ENCODE measurements at regions not wholly inside any gene's neighbourhood (a gene's known extent, or its start where the extent isn't known, plus 50 kb on each side); places are given as distances from the start of the nearest gene placed in this dataset.
"Not testable (repeated sequence)": the region's sequence is repeated elsewhere in the genome, so short reads cannot be mapped to it uniquely, and the experiment has no call there.

DNA sequence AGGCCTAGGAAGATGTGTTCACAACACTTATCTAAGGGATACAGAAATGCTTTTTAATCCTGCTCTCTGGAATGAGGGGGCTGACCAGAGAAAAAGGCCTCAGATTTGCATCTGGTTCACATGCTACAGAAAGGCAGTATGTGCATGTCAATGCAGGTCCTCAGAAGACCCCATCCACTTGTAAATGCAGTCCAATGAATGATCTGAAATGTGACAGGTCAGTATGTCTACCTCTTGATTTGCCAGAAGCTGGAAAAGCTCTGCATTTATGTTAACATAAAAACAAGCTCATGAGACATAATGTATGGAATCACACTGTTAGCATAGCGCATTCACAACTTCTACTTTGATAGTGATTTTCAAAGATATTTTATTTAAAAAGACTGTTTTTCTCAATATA lies 367.4 kb upstream of the CHORDC1 start:
- no peaks in the 10 kb centered on the region for H3K27me3 ChIP-seq
- H3K79me2 ChIP-seq, result no peaks in the 10 kb centered on the region
- WGBS (ENCODE audit: low lambda C conversion rate, missing lambda C conversion rate), result 92% methylated on average over 1 of the region's 1 CpG
- H3K36me3 ChIP-seq (replicated peaks; ENCODE audit: insufficient read depth, low read depth), result no peaks in the 10 kb centered on the region
- no peaks in the 10 kb centered on the region for H4K20me1 ChIP-seq (ENCODE audit: insufficient read depth, poor library complexity, severe bottlenecking)
- no peaks in the 10 kb centered on the region for H3K4me1 ChIP-seq (ENCODE audit: insufficient read depth)
- H2AFZ ChIP-seq, result no peak overlapping the region
- TF ChIP-seq, protein P1, sequence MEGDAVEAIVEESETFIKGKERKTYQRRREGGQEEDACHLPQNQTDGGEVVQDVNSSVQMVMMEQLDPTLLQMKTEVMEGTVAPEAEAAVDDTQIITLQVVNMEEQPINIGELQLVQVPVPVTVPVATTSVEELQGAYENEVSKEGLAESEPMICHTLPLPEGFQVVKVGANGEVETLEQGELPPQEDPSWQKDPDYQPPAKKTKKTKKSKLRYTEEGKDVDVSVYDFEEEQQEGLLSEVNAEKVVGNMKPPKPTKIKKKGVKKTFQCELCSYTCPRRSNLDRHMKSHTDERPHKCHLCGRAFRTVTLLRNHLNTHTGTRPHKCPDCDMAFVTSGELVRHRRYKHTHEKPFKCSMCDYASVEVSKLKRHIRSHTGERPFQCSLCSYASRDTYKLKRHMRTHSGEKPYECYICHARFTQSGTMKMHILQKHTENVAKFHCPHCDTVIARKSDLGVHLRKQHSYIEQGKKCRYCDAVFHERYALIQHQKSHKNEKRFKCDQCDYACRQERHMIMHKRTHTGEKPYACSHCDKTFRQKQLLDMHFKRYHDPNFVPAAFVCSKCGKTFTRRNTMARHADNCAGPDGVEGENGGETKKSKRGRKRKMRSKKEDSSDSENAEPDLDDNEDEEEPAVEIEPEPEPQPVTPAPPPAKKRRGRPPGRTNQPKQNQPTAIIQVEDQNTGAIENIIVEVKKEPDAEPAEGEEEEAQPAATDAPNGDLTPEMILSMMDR (IDR thresholded peaks at IDR 0.05; ENCODE audit: poor library complexity), result no peak
- TF ChIP-seq EZH2phosphoT487 (IDR thresholded peaks at IDR 0.05; ENCODE audit: low read depth, severe bottlenecking, unreplicated experiment) (no peak), EZH2 (IDR thresholded peaks at IDR 0.05; ENCODE audit: borderline replicate concordance) (no peak)
- H3K4me3 ChIP-seq, result no peak overlapping the region
- DNase-seq (ENCODE audit: low spot score), result no peak
- no peaks in the 10 kb centered on the region for H3K9me2 ChIP-seq (replicated peaks; ENCODE audit: insufficient read depth)
- H3K27ac ChIP-seq, result no peak overlapping the region
- H3K4me2 ChIP-seq, result no peak overlapping the region
- H3K9me3 ChIP-seq (ENCODE audit: low read depth), result no peaks in the 10 kb centered on the region

GRCh38 chr11:90589735-90590134 lies 366.9 kb upstream of the CHORDC1 start:
- Histone ChIP-seq H3K9me2 (replicated peaks; ENCODE audit: insufficient read depth) (no peaks in the 10 kb centered on the region), H3K27me3 (no peaks in the 10 kb centered on the region), H4K20me1 (ENCODE audit: insufficient read depth, poor library complexity, severe bottlenecking) (no peaks in the 10 kb centered on the region), H3K4me2 (no peak overlapping the region), H2AFZ (no peak overlapping the region), H3K27ac (no peak overlapping the region), H3K36me3 (replicated peaks; ENCODE audit: insufficient read depth, low read depth) (no peaks in the 10 kb centered on the region), H3K9me3 (ENCODE audit: low read depth) (no peaks in the 10 kb centered on the region), H3K4me3 (no peak overlapping the region), H3K4me1 (ENCODE audit: insufficient read depth) (no peaks in the 10 kb centered on the region), H3K79me2 (no peaks in the 10 kb centered on the region)
- no peak for DNase-seq (ENCODE audit: low spot score)
- WGBS (ENCODE audit: low lambda C conversion rate, missing lambda C conversion rate), result 87% methylated on average over 2 of the region's 2 CpGs
- TF ChIP-seq EZH2 (IDR thresholded peaks at IDR 0.05; ENCODE audit: borderline replicate concordance) (no peak), EZH2phosphoT487 (IDR thresholded peaks at IDR 0.05; ENCODE audit: low read depth, severe bottlenecking, unreplicated experiment) (no peak)
- TF ChIP-seq, protein P1 (IDR thresholded peaks at IDR 0.05; ENCODE audit: poor library complexity), result no peak

DNA sequence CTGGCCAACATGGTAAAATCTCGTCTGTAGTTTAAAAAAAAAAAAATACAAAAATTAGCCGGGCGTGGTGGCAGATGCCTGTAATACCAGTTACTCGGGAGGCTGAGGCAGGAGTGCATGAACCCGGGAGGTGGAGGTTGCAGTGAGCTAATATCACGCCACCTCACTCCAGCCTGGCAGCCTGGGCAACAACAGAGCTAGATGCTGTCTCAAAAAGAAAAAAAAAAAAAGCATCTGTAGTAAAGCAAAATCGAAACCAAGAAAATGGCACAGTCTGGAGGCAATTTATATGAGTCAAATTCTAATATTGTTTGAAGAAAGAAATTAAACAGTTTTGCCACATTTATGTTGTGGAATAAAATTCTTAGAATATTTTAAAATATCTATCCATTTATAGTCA lies 365.0 kb upstream of the CHORDC1 start:
- Histone ChIP-seq H3K36me3 (replicated peaks; ENCODE audit: insufficient read depth, low read depth) (no peaks in the 10 kb centered on the region), H3K4me1 (ENCODE audit: insufficient read depth) (no peaks in the 10 kb centered on the region), H3K27me3 (no peaks in the 10 kb centered on the region), H2AFZ (no peak overlapping the region), H3K9me2 (replicated peaks; ENCODE audit: insufficient read depth) (no peaks in the 10 kb centered on the region), H3K9me3 (ENCODE audit: low read depth) (no peaks in the 10 kb centered on the region), H3K79me2 (no peaks in the 10 kb centered on the region), H3K27ac (no peak overlapping the region), H3K4me2 (no peak overlapping the region), H3K4me3 (no peak overlapping the region), H4K20me1 (ENCODE audit: insufficient read depth, poor library complexity, severe bottlenecking) (no peaks in the 10 kb centered on the region)
- 95% methylated on average over 7 of the region's 7 CpGs for WGBS (ENCODE audit: low lambda C conversion rate, missing lambda C conversion rate)
- no peak for TF ChIP-seq EZH2 (IDR thresholded peaks at IDR 0.05; ENCODE audit: borderline replicate concordance)
- TF ChIP-seq, protein P1 (IDR thresholded peaks at IDR 0.05; ENCODE audit: poor library complexity), result no peak
- no peak for TF ChIP-seq EZH2phosphoT487 (IDR thresholded peaks at IDR 0.05; ENCODE audit: low read depth, severe bottlenecking, unreplicated experiment)
- no peak for DNase-seq (ENCODE audit: low spot score)

DNA sequence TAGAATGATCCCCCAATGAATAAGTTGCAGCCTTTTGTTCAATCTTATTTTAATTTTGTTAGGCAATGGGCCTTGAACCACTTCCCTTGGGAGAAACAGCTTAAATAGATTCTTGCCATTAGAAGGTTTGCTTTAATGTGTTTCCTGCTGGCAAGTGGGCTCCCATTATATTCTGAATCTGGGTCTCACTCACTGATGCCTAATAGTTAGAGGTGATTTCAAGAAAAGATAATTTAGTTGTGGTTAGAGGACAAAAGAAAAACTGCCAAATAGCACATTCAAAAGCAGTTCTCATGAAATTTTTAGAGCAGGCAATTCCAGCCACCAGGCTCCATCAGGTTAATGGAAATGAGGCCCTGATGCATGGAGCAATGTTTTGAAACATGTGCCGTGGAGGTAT lies 362.6 kb upstream of the CHORDC1 start:
- no peak for DNase-seq (ENCODE audit: low spot score)
- Histone ChIP-seq H3K27ac (no peak overlapping the region), H3K36me3 (replicated peaks; ENCODE audit: insufficient read depth, low read depth) (no peaks in the 10 kb centered on the region), H4K20me1 (ENCODE audit: insufficient read depth, poor library complexity, severe bottlenecking) (no peaks in the 10 kb centered on the region), H2AFZ (no peak overlapping the region), H3K4me2 (no peak overlapping the region), H3K4me1 (ENCODE audit: insufficient read depth) (no peaks in the 10 kb centered on the region), H3K9me3 (ENCODE audit: low read depth) (no peaks in the 10 kb centered on the region), H3K4me3 (no peak overlapping the region), H3K79me2 (no peaks in the 10 kb centered on the region), H3K9me2 (replicated peaks; ENCODE audit: insufficient read depth) (no peaks in the 10 kb centered on the region), H3K27me3 (no peaks in the 10 kb centered on the region)
- TF ChIP-seq EZH2 (IDR thresholded peaks at IDR 0.05; ENCODE audit: borderline replicate concordance) (no peak), EZH2phosphoT487 (IDR thresholded peaks at IDR 0.05; ENCODE audit: low read depth, severe bottlenecking, unreplicated experiment) (no peak)
- TF ChIP-seq, protein P1 (IDR thresholded peaks at IDR 0.05; ENCODE audit: poor library complexity), result no peak
- 94% methylated on average over 1 of the region's 1 CpG for WGBS (ENCODE audit: low lambda C conversion rate, missing lambda C conversion rate)

DNA sequence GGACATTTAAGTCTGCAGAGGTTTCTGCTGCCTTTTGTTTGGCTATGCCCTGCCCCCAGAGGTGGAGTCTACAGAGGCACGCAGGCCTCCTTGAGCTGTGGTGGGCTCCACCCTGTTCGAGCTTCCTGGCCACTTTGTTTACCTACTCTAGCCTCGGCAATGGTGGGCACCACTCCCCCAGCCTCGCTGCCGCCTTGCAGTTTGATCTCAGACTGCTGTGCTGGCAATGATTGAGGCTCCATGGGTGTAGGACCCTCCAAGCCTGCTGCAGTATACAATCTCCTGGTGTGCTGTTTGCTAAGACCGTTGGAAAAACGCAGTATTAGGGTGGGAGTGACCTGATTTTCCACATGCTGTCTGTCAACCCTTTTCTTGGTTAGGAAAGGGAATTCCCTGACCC lies 360.1 kb upstream of the CHORDC1 start:
- not testable (repeated sequence) for H3K36me3 ChIP-seq (replicated peaks; ENCODE audit: insufficient read depth, low read depth); DNase-seq (ENCODE audit: low spot score); H3K79me2 ChIP-seq; H3K9me2 ChIP-seq (replicated peaks; ENCODE audit: insufficient read depth); H3K4me1 ChIP-seq (ENCODE audit: insufficient read depth); H3K4me3 ChIP-seq; H3K27me3 ChIP-seq; H3K4me2 ChIP-seq; H3K27ac ChIP-seq; H2AFZ ChIP-seq; H3K9me3 ChIP-seq (ENCODE audit: low read depth); H4K20me1 ChIP-seq (ENCODE audit: insufficient read depth, poor library complexity, severe bottlenecking)
- WGBS (ENCODE audit: low lambda C conversion rate, missing lambda C conversion rate), result 97% methylated on average over 7 of the region's 7 CpGs

Data from hepatocyte (in vitro differentiated cells).